HEK293T (cell line): ENCODE measurements at regions not wholly inside any gene's neighbourhood (a gene's known extent, or its start where the extent isn't known, plus 50 kb on each side); places are given as distances from the start of the nearest gene placed in this dataset.

ENCODE experiments used
- CTCF ChIA-PET: fragments of 350-600 bp; formaldehyde crosslinking; extraction: SDS; loops from one replicate; lab custom pipeline; 2021; ENCODE audit warnings: antibody characterized with exemption, inconsistent platforms; lab: Yijun Ruan, JAX
- POLR2A ChIA-PET: fragments of 350-600 bp; formaldehyde crosslinking; extraction: SDS; loops from one replicate; lab custom pipeline; 2020; ENCODE audit warnings: antibody characterized with exemption, inconsistent platforms; lab: Yijun Ruan, JAX
- DNase-seq: peaks from one replicate; pipeline ENCODE4 v3.0.0; 2012; ENCODE audit warnings: mixed read lengths; ENCODE audit errors: extremely low spot score
- ARNT ChIP-seq: fragments of 450-650 bp; IDR thresholded peaks from 2 replicates; pipeline ENCODE4 v1.6.1; 2017; ENCODE audit warnings: mild to moderate bottlenecking
- BHLHE40 ChIP-seq: fragments of 450-650 bp; IDR thresholded peaks from 2 replicates; pipeline ENCODE4 v1.6.1; 2016; ENCODE audit warnings: mild to moderate bottlenecking, moderate library complexity, borderline replicate concordance
- CTBP1 ChIP-seq: fragments of 450-650 bp; IDR thresholded peaks from 2 replicates; pipeline ENCODE4 v1.6.1; 2016; ENCODE audit warnings: borderline replicate concordance
- ELF4 ChIP-seq: fragments of 450-650 bp; IDR thresholded peaks from 2 replicates; pipeline ENCODE4 v1.6.1; 2017; ENCODE audit warnings: antibody characterized with exemption
- FOXA1 ChIP-seq: fragments of 450-650 bp; IDR thresholded peaks from 2 replicates; pipeline ENCODE4 v1.6.1; 2016; ENCODE audit warnings: mild to moderate bottlenecking
- FOXK2 ChIP-seq: fragments of 450-650 bp; IDR thresholded peaks from 2 replicates; pipeline ENCODE4 v1.6.1; 2016; ENCODE audit warnings: mild to moderate bottlenecking
- FOXM1 ChIP-seq: fragments of 450-650 bp; IDR thresholded peaks from 2 replicates; pipeline ENCODE4 v1.6.1; 2017; ENCODE audit warnings: mild to moderate bottlenecking, borderline replicate concordance
- HDGF ChIP-seq: fragments of 450-650 bp; IDR thresholded peaks from 2 replicates; pipeline ENCODE4 v1.6.1; 2017; ENCODE audit warnings: antibody characterized with exemption, borderline replicate concordance
- L3MBTL2 ChIP-seq: fragments of 450-650 bp; conservative IDR thresholded peaks from 2 replicates; pipeline ENCODE4 v1.6.1; 2016; ENCODE audit warnings: mild to moderate bottlenecking
- LEF1 ChIP-seq: fragments of 450-650 bp; IDR thresholded peaks from 2 replicates; pipeline ENCODE4 v1.6.1; 2017; ENCODE audit warnings: mild to moderate bottlenecking, borderline replicate concordance
- NFRKB ChIP-seq: fragments of 450-650 bp; IDR thresholded peaks from 2 replicates; pipeline ENCODE4 v1.6.1; 2016; ENCODE audit warnings: mild to moderate bottlenecking, moderate library complexity
- PKNOX1 ChIP-seq: fragments of 450-650 bp; IDR thresholded peaks from 2 replicates; pipeline ENCODE4 v1.6.1; 2016
- SP1 ChIP-seq: fragments of 450-650 bp; IDR thresholded peaks from 2 replicates; pipeline ENCODE4 v1.6.1; 2017
- SUZ12 ChIP-seq: fragments of 450-650 bp; IDR thresholded peaks from 2 replicates; pipeline ENCODE4 v1.6.1; 2016; ENCODE audit warnings: mild to moderate bottlenecking
- TARDBP ChIP-seq: fragments of 450-650 bp; IDR thresholded peaks from 2 replicates; pipeline ENCODE4 v1.6.1; 2016
- ZNF384 ChIP-seq: fragments of 450-650 bp; IDR thresholded peaks from 2 replicates; pipeline ENCODE4 v1.6.1; 2016

- DNase-seq = no peak
- TF ChIP-seq FOXK2 (no peak), LEF1 (no peak), HDGF (no peak), FOXA1 (no peak), ELF4 (no peak), BHLHE40 (no peak), TARDBP (no peak), FOXM1 (no peak), L3MBTL2 (no peak)
- ChIA-PET CTCF (interaction anchor here (0.7 kb wide), 1 partner anchor 35 kb away, joined by 3 read pairs; no protein-coding TSS in a partner anchor), POLR2A (no interaction called here)
Observed at GRCh38 chr3:124431331-124431994, 298.8 kb upstream of the UMPS start.

- TF ChIP-seq ELF4 (no peak), FOXM1 (no peak), SP1 (no peak), NFRKB (no peak), ARNT (no peak), PKNOX1 (no peak), HDGF (no peak), FOXK2 (no peak), SUZ12 (no peak), CTBP1 (no peak), LEF1 (no peak), FOXA1 (no peak), L3MBTL2 (no peak), TARDBP (no peak)
- ChIA-PET POLR2A (no interaction called here), CTCF (no interaction called here)
- no peak for DNase-seq
Observed at GRCh38 chr3:124434176-124434575, 296.1 kb upstream of the UMPS start.

- POLR2A ChIA-PET = no interaction called here
- CTCF ChIA-PET = no interaction called here
- TF ChIP-seq HDGF (no peak), ZNF384 (no peak), SP1 (no peak), NFRKB (no peak), CTBP1 (no peak), ELF4 (no peak), PKNOX1 (no peak), FOXA1 (no peak), L3MBTL2 (no peak), LEF1 (no peak), FOXM1 (no peak), BHLHE40 (no peak), ARNT (no peak), SUZ12 (no peak)
- DNase-seq = no peak
Observed at GRCh38 chr3:124435467-124435866, 294.8 kb upstream of the UMPS start.

GRCh38 chr3:124438813-124439212 is 291.4 kb upstream of the UMPS start:
- no peak for DNase-seq
- POLR2A ChIA-PET = no interaction called here
- CTCF ChIA-PET = no interaction called here
- no peak for TF ChIP-seq NFRKB
- no peak for TF ChIP-seq FOXM1
- TF ChIP-seq CTBP1 = no peak
- TF ChIP-seq BHLHE40 = no peak
- TF ChIP-seq PKNOX1 = no peak
- TF ChIP-seq FOXK2 = no peak
- no peak for TF ChIP-seq LEF1
- no peak for TF ChIP-seq HDGF
- TF ChIP-seq FOXA1 = no peak
- TF ChIP-seq L3MBTL2 = no peak
- no peak for TF ChIP-seq ZNF384

GRCh38 chr3:124439603-124440002 is 290.6 kb upstream of the UMPS start:
- CTCF ChIA-PET = interaction anchor here (0.6 to 0.7 kb wide), 2 partner anchors 9 to 355 kb away, joined by 3 read pairs; no protein-coding TSS in a partner anchor
- no peak for DNase-seq
- TF ChIP-seq HDGF (no peak), ELF4 (no peak), PKNOX1 (no peak), BHLHE40 (no peak), LEF1 (no peak)
- POLR2A ChIA-PET = no interaction called here

- DNase-seq = no peak
- ChIA-PET CTCF (no interaction called here), POLR2A (no interaction called here)
- TF ChIP-seq ZNF384 (no peak), ELF4 (no peak), TARDBP (no peak), ARNT (no peak), BHLHE40 (no peak), FOXK2 (no peak), LEF1 (no peak), SUZ12 (no peak), FOXM1 (no peak), SP1 (no peak), CTBP1 (no peak), L3MBTL2 (no peak), PKNOX1 (no peak), HDGF (no peak)
Observed at GRCh38 chr3:124441766-124442165, 288.5 kb upstream of the UMPS start.
